SK-N-MC (cell line): ENCODE measurements at regions not wholly inside any gene's neighbourhood (a gene's known extent, or its start where the extent isn't known, plus 50 kb on each side); places are given as distances from the start of the nearest gene placed in this dataset.

Experiments
- EZH2 ChIP-seq: fragments of 200-600 bp; sonication (generic); IDR thresholded peaks from one replicate; pipeline ENCODE4 v1.6.1; 2017; ENCODE audit warnings: antibody characterized with exemption
- POLR2AphosphoS5 ChIP-seq: IDR thresholded peaks from 2 replicates; pipeline ENCODE4 v1.6.1; 2012; ENCODE audit warnings: mild to moderate bottlenecking, low read depth, low read length, borderline replicate concordance

DNA sequence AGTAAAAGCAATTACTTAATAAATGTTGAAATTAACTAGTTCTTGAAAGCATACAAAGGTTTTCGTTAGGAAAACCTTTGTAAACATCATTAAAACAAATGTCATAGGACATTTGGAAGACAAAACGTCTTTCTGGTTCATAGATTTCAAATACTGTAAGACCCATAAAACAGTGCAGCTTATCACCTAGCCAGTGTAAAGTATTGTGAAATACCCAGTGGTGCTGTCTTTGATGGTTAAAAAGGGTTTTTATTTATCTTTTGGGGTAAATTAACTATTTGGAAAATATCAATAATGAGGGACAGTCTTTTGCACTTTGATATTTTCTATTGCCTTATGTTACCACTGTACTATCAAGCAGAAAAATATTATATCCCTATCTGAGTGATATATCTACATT lies 120.0 kb upstream of the FAM98A start:
- TF ChIP-seq EZH2 = no peak
- TF ChIP-seq POLR2AphosphoS5 = no peak
